HG02610 (cell line): ENCODE measurements at regions not wholly inside any gene's neighbourhood (a gene's known extent, or its start where the extent isn't known, plus 50 kb on each side); places are given as distances from the start of the nearest gene placed in this dataset.

Experiments used
- ATAC-seq: cut with Tn5 transposase; IDR thresholded peaks from one replicate; pipeline ENCODE4 v1.9.1; 2021; ENCODE audit warnings: mild to moderate bottlenecking, moderate library complexity; ENCODE audit not compliant: unreplicated experiment

- no peak for ATAC-seq
Measured at GRCh38 chr9:106625259-106625789, 237.6 kb upstream of the ZNF462 start.

GRCh38 chr9:106626936-106627335 is 236.0 kb upstream of the ZNF462 start:
- no peak for ATAC-seq

DNA sequence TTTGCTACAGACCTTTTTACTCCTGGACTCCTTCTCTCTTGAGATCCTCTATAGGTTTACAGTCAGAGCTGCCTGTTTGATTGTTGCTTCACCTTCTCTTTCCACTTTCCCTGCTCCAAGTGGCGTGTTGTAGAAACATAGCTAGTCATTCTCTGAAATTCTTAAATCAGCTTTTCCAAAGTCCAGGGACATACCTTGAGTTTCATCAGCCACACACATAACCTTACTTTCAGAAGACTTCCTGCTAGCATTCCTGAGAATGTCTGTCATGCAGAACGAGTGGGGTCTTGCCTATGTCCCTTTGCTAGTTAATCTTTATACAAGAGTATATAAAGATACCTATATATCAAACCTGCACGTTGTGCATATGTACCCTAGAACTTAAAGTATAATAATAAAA is 230.3 kb upstream of the ZNF462 start:
- no peak for ATAC-seq

GRCh38 chr9:106634183-106634582 is 228.8 kb upstream of the ZNF462 start:
- ATAC-seq, result no peak

DNA sequence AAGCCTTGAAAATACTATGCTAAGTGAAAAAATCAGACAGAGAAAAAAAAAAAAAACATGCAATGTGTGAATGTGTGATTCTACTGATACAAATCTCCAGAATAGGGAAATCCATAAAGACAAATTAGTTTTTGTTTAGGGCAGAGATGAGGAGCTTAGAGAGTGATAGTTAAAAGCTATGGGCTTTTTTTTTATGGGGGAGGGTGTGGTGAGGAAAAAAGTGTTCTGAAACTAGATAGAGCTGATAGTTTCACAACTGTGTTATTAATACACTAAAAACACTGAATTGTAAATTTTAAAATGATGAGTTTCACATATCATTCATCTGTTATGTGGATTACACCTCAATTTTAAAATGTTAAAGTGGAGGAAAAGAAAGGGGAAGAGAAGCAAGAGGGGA is 228.3 kb upstream of the ZNF462 start:
- no peak for ATAC-seq

DNA sequence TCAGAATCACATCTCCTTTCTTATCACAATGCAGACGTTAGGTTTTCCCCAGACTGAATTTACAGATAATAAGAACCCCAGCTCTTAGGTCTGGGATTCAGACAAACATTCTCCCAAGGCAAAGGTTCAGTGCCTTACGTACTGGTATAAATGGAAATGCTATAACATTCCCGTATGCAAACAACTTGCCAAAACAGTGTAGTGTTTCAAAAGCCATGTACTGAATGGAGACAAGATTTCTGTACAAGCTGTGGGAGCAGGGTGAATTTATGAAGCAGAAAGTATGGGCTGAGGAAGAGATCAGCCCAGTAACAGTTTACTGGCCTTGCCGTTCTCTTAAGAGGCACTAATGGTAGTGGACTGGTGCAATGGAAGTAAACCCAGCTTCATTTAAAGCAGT is 225.5 kb upstream of the ZNF462 start:
- ATAC-seq, result no peak

DNA sequence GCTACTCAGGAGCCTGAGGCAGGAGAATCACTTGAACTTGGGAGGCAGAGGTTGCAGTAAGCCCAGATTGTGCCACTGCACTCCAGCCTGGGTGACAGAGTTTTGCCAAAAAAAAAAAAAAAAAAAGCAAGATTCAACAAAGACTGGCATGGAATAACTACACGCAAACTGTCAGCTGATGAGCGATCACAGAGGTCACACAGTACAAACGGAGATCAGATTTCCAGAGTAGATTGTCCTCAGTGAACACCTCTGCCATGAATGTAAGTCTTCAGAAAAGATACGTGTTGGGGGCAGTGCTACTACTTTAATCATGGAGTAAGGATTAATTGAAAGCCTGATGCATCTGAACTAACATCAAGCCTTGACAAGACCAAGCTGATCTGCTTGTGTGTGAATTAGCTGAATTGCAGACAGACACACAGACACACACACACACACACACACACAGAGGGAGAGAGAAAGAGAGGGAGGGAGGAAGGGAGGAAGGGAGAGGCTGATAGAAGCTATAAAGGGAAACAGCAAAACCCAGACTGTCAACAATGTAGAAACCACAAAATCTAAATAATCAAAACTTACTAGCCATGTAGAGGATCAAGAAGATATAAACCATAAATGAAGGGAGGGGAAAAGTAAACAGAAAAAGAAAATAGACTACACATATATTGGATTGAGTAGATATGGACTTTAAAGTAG is 222.9 kb upstream of the ZNF462 start:
- ATAC-seq, result no peak

- no peak for ATAC-seq
Measured at GRCh38 chr9:106643211-106643930, 219.6 kb upstream of the ZNF462 start.

DNA sequence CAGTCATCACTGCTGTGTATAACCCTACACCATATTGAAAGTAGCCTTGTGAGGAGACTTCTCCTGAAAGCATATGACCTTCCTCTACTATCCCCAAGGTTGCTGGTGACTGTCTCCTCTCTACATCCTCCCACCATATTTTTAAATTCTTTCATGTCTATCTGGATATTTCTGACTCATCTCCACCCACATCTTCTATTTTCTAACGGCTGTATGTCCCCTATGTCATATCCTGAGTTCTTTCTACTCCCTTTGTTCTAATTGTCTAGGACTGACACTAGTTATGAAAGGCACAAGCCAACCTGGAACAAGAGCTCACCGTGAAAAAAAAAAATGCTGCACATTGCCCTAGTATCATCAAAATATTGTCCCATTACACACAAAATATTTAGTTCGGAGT is 218.3 kb upstream of the ZNF462 start:
- ATAC-seq, result no peak

DNA sequence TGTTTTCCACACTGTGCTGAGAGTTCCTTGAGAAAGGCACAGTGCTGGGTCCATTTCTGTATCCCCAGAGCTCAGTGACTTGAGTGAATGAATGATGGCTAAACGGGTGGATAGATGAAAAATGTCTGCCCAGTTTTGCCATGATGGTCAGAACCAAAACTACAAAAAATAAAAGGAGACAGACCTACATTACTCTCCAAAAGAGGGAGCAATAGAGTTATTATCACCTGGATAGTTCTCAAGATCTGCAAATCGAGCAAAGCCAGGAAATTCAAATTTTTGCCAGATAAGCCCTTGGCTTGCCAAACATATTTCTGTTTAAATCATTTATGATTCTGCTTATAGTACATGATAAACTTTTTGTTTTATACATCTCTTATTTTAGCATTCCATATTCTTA is 214.2 kb upstream of the ZNF462 start:
- no peak for ATAC-seq

GRCh38 chr9:106649664-106650063 is 213.3 kb upstream of the ZNF462 start:
- no peak for ATAC-seq

GRCh38 chr9:106653213-106653612 is 209.8 kb upstream of the ZNF462 start:
- no peak for ATAC-seq

- ATAC-seq, result no peak
Measured at GRCh38 chr9:106655966-106656365, 207.0 kb upstream of the ZNF462 start.

DNA sequence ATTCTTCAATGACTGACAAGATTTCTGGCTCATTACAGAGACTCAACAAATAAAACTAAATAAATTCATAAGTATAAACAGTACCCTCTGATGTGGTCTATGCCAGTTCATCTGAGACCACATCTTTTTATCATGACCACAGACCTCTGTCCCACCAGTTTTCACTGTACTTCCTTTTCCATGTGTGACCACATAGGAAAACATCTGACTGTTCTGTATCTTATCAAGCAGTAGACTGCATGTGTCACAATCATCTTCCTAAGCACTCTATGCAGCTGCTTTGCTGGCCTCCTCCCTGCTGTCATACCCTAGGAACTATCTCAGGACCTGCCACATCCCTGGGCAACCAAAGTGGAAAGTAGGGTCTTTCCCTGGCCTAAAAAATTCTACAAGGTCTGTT is 205.0 kb upstream of the ZNF462 start:
- ATAC-seq, result no peak

- no peak for ATAC-seq
Measured at GRCh38 chr9:106668534-106668933, 194.4 kb upstream of the ZNF462 start.

DNA sequence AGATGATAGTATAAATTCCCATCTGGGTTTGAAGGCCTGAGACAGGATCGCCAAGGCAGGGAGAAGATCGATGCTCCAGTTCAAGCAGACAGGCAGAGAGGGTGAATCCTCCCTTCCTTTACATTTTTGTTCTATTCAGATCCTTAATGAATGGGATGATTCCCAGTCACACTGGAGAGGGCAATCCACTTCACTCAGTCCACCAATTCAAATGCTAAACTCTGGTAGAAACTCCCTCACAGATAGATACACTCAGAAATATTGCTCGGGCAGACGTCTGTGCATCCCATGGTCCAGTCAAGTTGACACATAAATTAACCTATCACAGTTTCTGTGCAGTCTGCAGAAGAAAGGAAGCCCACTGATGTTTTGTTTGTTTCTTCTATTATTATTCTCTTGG is 193.1 kb upstream of the ZNF462 start:
- no peak for ATAC-seq

DNA sequence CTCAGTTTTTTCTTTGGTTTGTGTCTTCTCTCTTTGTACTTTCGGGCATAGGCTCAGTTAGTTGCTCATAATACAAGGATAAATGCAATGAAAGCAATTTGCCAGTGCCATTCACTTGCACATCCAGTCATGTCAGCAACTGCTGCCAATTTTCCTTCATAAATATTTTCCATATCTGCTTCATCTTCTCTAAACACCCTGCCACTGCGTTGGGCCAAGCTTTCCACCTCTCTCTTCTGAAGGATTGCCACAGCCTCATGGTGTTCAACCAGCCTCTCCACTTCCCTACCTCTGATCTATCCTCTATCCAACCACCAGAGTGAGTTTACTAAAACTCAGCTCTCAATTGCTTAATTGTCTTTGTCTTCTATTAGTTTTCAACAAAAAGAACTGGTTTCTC is 192.5 kb upstream of the ZNF462 start:
- no peak for ATAC-seq

- no peak for ATAC-seq
Measured at GRCh38 chr9:106675780-106676179, 187.2 kb upstream of the ZNF462 start.

GRCh38 chr9:106677374-106677773 is 185.6 kb upstream of the ZNF462 start:
- ATAC-seq, result no peak

DNA sequence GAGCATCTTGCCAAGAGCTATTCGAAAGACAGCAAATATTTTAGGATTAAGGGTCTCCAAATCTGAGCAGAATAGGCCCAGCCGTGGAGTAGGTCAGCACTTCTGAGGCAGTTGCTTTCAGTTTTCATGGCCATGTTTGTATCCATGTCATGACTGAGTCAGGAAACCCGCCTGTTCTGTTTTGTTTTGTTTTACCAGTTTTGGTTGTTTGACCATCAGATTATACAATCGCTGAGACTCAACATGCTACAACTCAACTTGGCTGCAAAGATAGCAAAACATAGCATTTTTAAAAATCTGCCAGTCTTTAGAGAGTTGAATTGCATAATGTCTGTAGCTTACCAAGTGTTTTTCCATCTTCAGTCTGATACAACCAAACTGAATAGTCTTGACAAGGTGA is 185.1 kb upstream of the ZNF462 start:
- ATAC-seq, result no peak

DNA sequence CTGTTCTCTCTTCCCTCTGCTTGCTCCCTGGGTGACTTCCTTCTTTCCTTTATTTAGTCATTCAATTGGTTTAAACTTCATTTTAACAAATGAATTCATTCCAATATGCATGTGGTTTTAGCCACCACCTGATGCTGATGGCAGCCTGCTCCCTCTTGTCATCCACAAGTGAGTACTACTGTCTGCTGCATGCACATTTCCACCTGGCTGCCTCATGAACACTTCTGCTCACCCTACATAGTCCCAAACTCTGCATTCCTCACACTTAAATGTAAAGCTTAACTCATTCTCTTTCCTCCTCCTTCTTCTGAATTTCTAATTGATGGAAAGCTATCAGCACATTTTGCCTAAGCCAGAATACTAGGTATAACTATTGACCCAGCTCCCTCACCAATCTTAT is 184.7 kb upstream of the ZNF462 start:
- no peak for ATAC-seq

DNA sequence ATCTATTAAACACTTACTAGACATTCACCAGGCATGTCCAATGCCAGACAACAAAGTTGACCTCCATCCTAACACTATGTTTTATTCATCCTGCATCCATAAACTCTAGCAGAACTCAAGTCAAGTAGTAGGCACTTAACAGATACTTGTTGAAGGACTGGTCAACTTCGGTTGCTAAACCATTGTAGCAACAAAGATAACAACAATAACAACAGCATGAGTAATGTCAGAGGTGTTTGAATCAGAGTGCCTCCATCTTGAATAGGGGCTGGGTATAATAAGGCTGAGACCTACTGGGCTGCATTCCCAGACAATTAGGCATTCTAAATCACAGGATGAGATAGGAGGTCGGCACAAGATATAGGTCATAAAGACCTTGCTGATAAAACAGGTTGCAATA is 180.5 kb upstream of the ZNF462 start:
- ATAC-seq, result no peak
